Endodermal cell (in vitro differentiated cells): ENCODE measurements at regions not wholly inside any gene's neighbourhood (a gene's known extent, or its start where the extent isn't known, plus 50 kb on each side); places are given as distances from the start of the nearest gene placed in this dataset.

ENCODE experiments used
- DNase-seq: peaks from one replicate; pipeline ENCODE4 v3.0.0-alpha.2; 2017
- H3K27ac ChIP-seq: 2 replicates; pipeline ENCODE4 v1.5.1; 2013; ENCODE audit warnings: mild to moderate bottlenecking, low read depth, low read length, moderate library complexity
- H3K27me3 ChIP-seq: 2 replicates; pipeline ENCODE4 v1.6.1; 2013; ENCODE audit warnings: mild to moderate bottlenecking, low read length, moderate library complexity; ENCODE audit not compliant: insufficient read depth, control insufficient read depth, poor library complexity, severe bottlenecking
- H3K36me3 ChIP-seq: 2 replicates; pipeline ENCODE4 v1.7.0; 2013; ENCODE audit warnings: mild to moderate bottlenecking, low read length, moderate library complexity; ENCODE audit not compliant: control insufficient read depth, insufficient read depth
- H3K4me1 ChIP-seq: one replicate; pipeline ENCODE4 v1.7.0; 2013; ENCODE audit warnings: low read length; ENCODE audit not compliant: control insufficient read depth, insufficient read depth
- H3K4me3 ChIP-seq: 2 replicates; pipeline ENCODE4 v1.5.1; 2013; ENCODE audit warnings: mild to moderate bottlenecking, low read length, moderate library complexity
- H3K9ac ChIP-seq: 2 replicates; pipeline ENCODE4 v1.6.1; 2013; ENCODE audit warnings: mild to moderate bottlenecking, low read length, moderate library complexity; ENCODE audit not compliant: poor library complexity, severe bottlenecking; ENCODE audit errors: extremely low read depth
- H3K9me3 ChIP-seq: 2 replicates; pipeline ENCODE4 v1.6.1; 2013; ENCODE audit warnings: mild to moderate bottlenecking, low read length, moderate library complexity; ENCODE audit not compliant: control insufficient read depth
- H3K27ac Mint-ChIP-seq: 2 replicates; pipeline ENCODE4 v1.8.0; 2020; ENCODE audit warnings: mixed read lengths
- H3K27me3 Mint-ChIP-seq: 2 replicates; pipeline ENCODE4 v1.8.0; 2021; ENCODE audit warnings: mild to moderate bottlenecking, mixed read lengths; ENCODE audit not compliant: insufficient read depth
- H3K36me3 Mint-ChIP-seq: 2 replicates; pipeline ENCODE4 v1.8.0; 2020; ENCODE audit warnings: low read depth, mixed read lengths
- H3K4me1 Mint-ChIP-seq: 2 replicates; pipeline ENCODE4 v1.8.0; 2020; ENCODE audit warnings: mixed read lengths
- H3K4me3 Mint-ChIP-seq: 2 replicates; pipeline ENCODE4 v1.8.0; 2020; ENCODE audit warnings: mild to moderate bottlenecking, moderate library complexity, mixed read lengths
- H3K9me3 Mint-ChIP-seq: 2 replicates; pipeline ENCODE4 v1.8.0; 2020; ENCODE audit warnings: mild to moderate bottlenecking, mixed read lengths
- CTCF ChIP-seq: fragments of 200-600 bp; sonication (generic); conservative IDR thresholded peaks from 2 replicates; pipeline ENCODE4 v1.5.0; 2021; ENCODE audit warnings: antibody characterized with exemption, mild to moderate bottlenecking
- WGBS, 2 experiments: methylation state at CpG; one replicate each; pipeline versions ENCODE4 v1.1.5 to v1.1.7; 2013; ENCODE audit warnings: missing lambda C conversion rate in 2 of 2, mixed read lengths in 1 of 2; ENCODE audit not compliant: insufficient coverage in 1 of 2, insufficient read length in 1 of 2; 5-methylcytosine and 5-hydroxymethylcytosine counted together

- WGBS, 2 experiments, result 52 to 59% methylated on average over 4 to 9 of the region's 9 CpGs
- TF ChIP-seq CTCF, result peak; percentile 78
- no peak overlapping the region for H3K4me3 ChIP-seq
- peak; percentile 94 for DNase-seq
- H3K4me1 ChIP-seq, result no peaks in the 10 kb centered on the region
- H3K36me3 ChIP-seq, result no peaks in the 10 kb centered on the region
- Mint-ChIP-seq H3K36me3 (no peaks in the 10 kb centered on the region), H3K4me1 (no peaks in the 10 kb centered on the region), H3K27ac (no peak overlapping the region), H3K9me3 (peaks cover 4% of the 10 kb centered on the region), H3K4me3 (no peak overlapping the region), H3K27me3 (peaks cover 3% of the 10 kb centered on the region)
- no peaks in the 10 kb centered on the region for H3K27me3 ChIP-seq
- H3K27ac ChIP-seq, result no peak overlapping the region
- peaks cover 9% of the 10 kb centered on the region for H3K9me3 ChIP-seq
- no peak overlapping the region for H3K9ac ChIP-seq
Measured at GRCh38 chr9:87263291-87263690, 234.4 kb upstream of the DAPK1 start.

GRCh38 chr9:87266697-87267096 is 231.0 kb upstream of the DAPK1 start:
- Mint-ChIP-seq H3K4me3 (no peak overlapping the region), H3K27ac (no peak overlapping the region), H3K4me1 (peaks cover 8% of the 10 kb centered on the region), H3K36me3 (no peaks in the 10 kb centered on the region), H3K9me3 (peaks cover 4% of the 10 kb centered on the region), H3K27me3 (peaks cover 3% of the 10 kb centered on the region)
- TF ChIP-seq CTCF, result no peak
- Histone ChIP-seq H3K9ac (no peak overlapping the region), H3K4me3 (no peak overlapping the region), H3K36me3 (no peaks in the 10 kb centered on the region), H3K27ac (no peak overlapping the region), H3K27me3 (no peaks in the 10 kb centered on the region), H3K4me1 (no peaks in the 10 kb centered on the region), H3K9me3 (peaks cover 9% of the 10 kb centered on the region)
- no peak for DNase-seq
- WGBS, 2 experiments, result 92% methylated on average over 1 of the region's 1 CpG; no CpG with 5 or more reads in 1 of the 2 experiments

- 94 to 97% methylated on average over 11 to 15 of the region's 15 CpGs for WGBS, 2 experiments
- no peak for TF ChIP-seq CTCF
- Histone ChIP-seq H3K4me1 (no peaks in the 10 kb centered on the region), H3K36me3 (no peaks in the 10 kb centered on the region), H3K4me3 (no peak overlapping the region), H3K27me3 (no peaks in the 10 kb centered on the region), H3K9me3 (peaks cover 9% of the 10 kb centered on the region), H3K27ac (no peak overlapping the region), H3K9ac (no peak overlapping the region)
- no peaks in the 10 kb centered on the region for H3K36me3 Mint-ChIP-seq
- H3K4me1 Mint-ChIP-seq, result peaks cover 8% of the 10 kb centered on the region
- no peak overlapping the region for H3K4me3 Mint-ChIP-seq
- peaks cover 4% of the 10 kb centered on the region for H3K9me3 Mint-ChIP-seq
- H3K27ac Mint-ChIP-seq, result no peak overlapping the region
- peaks cover 3% of the 10 kb centered on the region for H3K27me3 Mint-ChIP-seq
- no peak for DNase-seq
Measured at GRCh38 chr9:87267251-87268070, 230.2 kb upstream of the DAPK1 start.
